Activated gamma-delta T cell treated with anti-CD3 and anti-CD28 coated beads, Interleukin-2, amount 50 U/mL, for 16 hours (primary cell): ENCODE measurements at regions not wholly inside any gene's neighbourhood (a gene's known extent, or its start where the extent isn't known, plus 50 kb on each side); places are given as distances from the start of the nearest gene placed in this dataset.
"Not testable (repeated sequence)": the region's sequence is repeated elsewhere in the genome, so short reads cannot be mapped to it uniquely, and the experiment has no call there.

Experiments used
- DNase-seq: peaks from one replicate; pipeline ENCODE4 v3.0.0-alpha.2; 2020; ENCODE audit warnings: low read depth

DNA sequence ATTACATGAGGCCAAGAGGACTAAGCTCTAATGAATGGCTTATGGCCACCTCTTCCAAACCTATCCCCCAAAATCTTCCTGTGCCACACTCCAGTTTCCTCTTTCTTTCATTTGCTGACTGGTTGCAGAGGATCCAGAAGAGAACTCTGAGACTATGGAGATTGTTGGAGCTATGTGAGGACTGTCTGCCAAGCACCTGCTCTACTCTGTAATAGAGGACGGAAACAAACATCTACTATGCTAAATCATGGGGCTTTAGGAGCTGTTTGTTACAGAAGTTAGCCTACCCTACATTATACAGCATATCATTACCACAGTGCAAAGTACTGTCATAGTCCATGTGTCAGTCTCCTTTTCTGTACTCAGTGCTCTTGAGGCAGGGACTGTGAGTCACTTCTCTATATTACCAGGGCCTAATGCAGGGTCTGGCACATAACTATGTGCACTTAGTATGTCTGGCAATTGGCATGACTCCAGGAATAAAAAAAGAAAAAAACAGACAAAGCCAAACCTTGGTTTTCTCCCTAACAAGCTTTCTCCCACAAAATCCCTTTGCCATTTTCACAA lies 95.1 kb downstream of the RPAP3 start:
- DNase-seq: no peak

DNA sequence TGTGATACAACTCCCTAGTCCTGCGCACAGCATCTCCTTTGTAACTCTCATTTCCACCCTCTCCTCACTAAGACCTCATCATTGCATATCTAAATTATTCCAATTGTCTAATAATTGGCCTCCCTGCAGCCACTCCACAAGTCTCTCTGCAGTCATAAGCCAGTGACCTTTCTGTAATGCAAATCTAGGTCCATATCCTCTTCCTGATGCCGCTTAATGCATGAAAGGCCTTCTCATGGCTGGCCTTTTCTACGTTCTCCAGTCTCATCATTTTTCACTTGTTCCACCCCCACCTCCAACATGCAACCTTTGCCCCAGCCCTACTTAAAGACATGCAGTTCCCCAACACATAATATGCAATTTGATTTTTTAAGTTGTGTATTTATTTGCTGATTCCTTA lies 96.0 kb downstream of the RPAP3 start:
- DNase-seq: no peak

DNA sequence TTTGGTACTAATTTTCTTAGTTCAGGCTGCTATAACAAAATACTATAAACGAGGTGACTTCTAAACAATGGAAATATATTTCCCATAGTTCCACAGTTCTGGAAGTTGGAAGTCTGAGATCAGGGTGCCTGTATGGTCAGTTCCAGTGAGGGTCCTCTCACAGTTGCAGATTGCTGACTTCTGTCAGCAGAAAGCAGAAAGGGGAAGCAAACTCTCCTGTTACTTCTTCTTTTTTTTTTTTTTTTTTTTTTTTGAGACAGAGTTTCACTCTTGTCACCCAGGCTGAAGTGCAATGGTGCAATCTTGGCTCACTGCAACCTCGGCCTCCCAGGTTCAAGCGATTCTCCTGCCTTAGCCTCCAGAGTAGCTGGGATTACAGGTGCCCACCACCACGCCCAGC lies 97.2 kb downstream of the RPAP3 start:
- not testable (repeated sequence) for DNase-seq

DNA sequence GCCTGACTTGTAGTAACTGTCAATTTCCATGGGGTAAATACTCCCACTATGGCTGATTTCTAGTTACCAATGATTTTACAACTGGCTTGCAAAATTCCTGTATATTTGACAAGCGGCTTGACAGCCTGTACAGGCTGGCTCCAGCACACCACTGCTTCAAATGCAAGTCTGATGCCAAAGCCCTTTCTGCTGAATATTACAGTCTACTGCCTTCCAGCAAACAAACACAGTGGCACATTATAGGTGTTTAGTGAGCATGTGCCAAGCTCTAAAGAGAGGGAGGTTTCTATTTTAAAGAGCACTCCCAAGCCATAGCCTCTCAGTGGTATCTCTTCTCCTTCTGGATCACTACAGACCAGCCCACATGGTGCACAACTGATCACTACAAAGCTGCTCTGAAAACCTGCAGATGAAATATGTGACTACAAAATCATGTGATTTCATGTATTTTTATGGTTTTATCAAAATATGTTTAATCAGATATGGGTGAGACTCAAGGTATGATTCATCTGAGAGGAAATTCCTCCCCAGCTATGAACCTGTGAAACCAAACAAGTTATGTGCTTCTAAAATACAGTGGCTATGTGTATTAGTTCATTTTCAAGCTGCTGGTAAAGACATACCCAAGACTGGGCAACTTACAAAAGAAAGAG lies 101.5 kb downstream of the RPAP3 start:
- DNase-seq: no peak

DNA sequence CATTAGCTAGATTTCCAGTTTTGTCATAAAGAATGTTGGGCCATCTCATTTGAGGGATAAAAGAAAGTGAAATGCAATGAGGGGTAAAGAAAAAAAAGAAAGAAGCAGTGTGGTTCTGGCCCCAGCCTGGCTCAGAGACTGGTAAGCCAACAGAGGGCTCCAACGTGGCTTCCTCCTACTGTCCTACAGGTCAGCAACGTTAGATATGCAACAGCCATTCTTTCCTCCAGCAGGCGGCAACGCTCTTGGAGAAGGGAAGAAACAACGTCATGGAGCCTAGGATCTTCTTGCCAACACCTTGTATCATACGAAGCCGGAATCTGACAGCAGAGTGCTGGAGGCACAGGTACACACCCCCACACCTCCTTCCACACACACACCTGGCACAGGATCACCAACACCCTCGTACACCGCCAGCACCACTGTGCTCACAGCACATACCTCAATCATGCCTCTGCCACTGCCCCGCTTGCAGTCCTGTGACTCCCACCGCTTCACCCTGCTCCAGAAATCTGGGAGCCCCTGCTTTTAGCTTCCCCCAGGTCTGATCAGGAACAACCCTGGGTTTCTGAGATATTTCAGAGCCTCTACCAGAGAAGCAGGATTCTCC lies 102.8 kb downstream of the RPAP3 start:
- no peak for DNase-seq

DNA sequence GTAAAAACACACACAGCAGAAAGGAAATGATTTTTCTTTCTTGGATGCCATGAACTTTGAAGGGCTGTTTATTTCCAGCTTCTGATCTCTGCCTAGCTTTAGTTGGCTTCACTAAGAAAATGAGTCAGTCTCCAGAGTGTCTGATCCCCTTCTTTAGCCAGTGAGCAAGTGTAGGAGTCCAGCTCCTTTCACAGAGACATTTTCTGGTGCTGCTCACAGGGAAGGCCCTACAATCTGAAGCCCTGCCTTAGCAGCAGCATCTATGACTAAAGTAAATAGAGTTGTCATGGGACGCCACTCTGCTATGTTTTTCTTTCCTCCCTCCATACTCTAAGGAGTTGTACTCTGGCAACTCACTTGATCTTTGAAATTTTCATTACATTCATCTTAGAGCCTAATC lies 103.5 kb downstream of the RPAP3 start:
- no peak for DNase-seq

DNA sequence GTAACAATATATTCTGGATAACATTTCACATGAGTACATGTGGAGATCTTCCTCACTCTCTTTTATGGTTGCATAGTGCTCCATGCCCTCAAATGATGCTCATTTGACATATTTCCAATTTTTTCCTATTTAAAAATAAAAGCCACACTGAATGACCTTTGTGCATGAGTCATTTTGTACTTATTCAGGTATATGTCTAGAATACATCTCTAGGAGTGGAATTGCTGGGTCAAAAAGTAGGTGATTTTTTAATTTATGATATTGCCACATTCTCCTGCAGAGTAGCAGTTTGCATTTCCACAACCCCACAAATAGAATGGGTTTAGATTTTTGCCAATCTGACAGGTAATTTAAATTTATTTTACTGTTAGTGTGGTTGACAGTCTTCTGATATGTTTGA lies 104.8 kb downstream of the RPAP3 start:
- DNase-seq: no peak

DNA sequence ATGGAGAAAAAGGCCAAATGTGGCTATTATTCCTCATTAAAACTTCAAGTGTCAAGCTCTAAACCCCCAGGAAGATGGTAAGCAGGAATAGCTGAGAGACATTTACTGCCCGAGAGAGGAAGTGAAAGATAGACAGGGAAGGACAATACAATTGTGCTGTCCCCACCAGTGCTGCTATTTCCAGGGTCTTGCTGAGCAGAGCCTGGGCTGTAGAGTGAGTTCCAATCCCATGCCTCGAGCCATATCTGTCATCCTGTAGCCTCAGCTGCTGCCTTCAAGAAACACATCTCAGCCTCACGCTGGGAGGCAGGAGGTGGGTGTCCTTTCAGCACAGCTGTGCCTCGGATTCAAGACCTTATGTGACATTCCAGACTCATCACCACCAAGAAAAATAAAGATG lies 114.0 kb downstream of the RPAP3 start:
- no peak for DNase-seq

DNA sequence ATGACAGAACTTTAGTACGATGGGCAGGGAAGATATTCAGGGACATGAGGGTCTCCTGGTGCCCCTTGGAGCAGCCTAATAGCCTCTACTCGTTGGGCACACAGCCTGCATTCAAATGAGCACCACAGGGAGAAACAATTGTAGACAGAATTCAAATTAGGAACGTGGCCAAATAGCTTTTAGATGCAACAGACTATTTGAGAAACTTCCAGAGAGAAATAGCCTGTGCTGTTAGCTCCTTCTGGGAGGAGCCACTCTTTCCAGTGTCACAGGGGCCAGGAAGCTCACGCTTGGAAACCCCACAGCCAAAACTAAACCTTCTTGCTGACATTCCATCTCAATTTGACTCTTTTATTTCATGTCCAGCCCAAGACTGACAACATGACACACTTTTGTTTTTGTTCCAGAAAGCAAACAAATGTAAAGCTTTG lies 114.5 kb downstream of the RPAP3 start:
- DNase-seq: no peak

DNA sequence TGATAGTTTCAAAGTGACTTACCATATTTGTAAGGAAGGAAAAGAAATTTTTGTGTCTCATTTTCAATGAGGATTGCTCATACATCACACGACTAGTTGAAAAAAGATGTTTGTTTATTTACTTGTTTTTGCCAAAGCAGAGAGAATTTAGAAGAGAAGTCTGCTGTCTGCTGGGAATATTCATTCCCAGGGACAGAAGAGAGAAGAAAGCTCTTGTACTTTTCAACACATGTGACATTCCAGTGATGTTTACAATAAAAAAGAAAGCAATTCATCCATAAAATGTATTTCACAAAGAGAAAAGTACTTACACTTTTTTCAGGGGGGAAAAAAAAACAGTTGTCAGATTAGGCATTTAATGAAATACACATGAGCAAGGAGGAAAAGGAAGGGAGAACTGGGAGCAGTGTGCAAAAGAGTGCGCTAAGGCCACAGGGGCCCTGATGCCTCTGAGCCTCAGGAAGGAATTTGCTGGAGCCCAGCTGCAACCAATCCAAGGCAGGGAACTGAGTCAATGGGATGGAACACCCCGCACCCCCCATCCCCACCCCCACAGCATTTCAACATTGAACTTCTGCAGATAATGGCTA lies 115.0 kb downstream of the RPAP3 start:
- DNase-seq: no peak

DNA sequence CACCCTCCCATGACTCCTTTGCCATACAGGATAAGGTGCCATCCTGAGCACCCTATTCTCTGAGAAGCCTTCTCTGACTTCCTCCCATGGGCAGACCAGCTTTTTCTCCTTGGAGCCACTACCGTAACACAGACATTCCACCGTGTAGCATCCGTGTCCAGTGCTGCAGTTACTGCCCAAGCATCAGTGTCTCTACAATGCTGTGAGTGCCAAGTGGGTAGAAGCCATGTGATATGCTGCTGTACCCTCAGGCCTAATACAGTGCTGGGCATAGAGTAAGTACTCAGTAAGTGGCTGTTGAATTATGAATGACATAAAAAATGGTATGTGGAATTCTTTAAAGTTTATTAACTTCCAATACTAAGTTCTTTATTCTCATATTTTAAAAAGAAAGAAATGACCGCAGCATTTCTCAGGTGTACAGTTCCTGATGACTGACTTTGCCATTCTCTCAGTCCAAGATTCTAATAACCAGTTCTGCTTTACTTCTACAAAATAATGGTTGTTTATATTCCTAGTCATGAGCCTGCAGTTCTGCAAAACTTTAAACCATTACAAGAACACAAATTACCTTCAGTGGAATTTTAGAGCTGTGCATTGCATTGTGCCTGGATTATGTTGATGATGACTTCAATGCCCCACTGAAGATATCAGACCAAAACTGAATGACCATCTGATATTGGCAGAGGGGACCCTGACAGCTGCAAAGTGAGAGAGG lies 118.7 kb downstream of the RPAP3 start:
- no peak for DNase-seq

DNA sequence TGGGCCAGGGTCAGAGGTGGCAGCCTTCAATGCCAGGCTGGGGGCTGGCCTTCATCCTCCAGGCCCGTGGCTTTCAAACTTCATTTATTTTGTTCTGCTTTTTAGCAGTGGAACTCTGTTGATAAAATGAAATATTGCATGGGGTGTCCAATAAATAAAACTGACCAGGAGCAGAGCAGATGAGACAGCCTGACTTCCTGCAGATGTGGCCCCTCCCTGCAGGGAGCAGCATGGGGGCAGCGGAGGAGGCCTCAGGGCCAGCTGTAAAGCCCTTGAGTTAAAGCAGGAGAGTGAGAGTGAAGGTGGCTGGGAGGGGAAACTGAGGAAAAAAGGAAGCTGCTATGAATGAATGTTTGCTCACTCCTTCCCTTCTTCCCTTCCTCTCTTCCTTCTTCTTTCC lies 120.3 kb downstream of the RPAP3 start:
- DNase-seq: no peak

DNA sequence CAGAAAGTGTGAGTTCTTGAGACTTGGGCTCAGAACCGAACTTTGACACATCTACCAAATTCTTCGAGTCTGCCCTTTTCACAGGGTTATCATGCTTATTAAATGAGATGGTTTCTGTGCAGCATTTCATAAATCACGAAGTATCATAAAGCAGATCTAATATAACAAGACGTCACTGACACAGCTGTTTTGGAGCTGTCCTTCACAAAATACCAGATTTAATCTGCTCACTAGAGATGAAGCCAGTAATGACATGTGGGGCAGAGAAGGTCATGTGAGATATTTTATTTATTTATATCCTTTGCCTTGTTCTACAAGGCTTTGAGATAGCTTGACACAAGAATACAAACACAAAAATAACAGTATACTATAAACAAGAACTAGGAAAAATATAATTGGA lies 127.0 kb downstream of the RPAP3 start:
- DNase-seq: no peak

DNA sequence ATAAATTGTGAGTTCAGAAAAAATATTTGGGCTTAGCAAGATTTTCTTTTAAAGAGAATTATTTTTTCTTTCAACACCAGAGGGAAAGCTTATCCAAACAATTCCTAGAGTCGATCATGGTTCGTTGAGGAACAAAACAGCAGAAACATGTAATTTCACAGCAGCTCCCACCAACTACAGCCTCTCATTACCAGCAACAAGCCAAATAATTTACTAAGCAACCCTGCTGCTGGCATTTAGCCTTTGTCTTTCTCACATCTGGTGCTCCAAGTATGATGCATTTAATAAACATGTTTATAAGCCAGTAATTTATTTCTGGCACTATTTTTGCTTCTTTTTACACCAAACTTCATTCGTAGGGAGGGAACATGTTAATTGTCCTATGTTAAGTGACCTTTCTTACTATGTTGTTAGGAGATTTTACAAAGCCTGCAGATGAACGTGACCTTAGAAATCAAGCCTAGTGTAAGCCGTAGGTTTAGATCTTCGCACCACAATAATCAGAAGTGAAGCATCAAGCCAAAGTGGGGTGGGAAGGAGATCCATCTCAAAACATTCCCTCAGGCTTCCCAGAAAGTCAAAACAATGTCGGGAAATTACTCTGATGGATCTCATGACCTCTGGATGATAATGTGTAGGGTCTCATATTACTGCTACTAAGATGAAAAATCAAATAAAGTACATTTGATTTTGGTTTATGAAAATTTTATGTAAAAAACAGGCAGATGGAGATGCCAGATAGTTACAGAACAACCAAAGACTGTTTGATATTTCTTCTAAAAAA lies 128.4 kb downstream of the RPAP3 start:
- DNase-seq: no peak

DNA sequence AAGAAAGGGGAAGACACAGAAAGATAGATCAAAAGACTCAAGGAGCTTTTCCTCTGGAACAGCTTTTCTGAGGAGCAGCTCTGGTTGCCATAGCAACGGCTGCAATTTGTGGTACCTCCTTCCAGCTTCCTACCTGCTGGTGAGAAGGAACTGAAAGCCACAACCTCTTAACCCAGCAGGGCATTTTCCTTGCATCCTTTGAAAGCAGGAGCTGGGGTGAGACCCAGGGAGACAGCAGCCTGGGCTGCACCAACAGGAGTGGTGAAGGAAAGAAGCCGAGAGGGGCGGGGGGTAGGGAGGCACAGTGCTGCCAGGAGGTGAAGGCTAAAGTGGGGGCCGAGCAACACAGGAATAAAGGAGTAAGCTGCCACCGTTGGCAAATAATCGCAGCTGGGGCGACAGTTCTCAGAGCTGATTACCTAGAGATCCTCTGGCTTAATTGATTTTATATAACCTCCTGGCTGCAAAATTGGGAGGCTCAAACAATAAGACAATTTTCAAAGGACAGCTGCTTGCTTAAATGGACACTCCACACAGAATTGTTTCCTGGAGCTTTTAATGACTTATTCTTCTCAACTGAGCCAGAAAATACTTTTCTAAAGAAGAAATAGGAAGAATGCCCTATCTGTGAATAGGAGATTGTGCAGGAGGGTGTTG lies 129.4 kb downstream of the RPAP3 start:
- DNase-seq: no peak

DNA sequence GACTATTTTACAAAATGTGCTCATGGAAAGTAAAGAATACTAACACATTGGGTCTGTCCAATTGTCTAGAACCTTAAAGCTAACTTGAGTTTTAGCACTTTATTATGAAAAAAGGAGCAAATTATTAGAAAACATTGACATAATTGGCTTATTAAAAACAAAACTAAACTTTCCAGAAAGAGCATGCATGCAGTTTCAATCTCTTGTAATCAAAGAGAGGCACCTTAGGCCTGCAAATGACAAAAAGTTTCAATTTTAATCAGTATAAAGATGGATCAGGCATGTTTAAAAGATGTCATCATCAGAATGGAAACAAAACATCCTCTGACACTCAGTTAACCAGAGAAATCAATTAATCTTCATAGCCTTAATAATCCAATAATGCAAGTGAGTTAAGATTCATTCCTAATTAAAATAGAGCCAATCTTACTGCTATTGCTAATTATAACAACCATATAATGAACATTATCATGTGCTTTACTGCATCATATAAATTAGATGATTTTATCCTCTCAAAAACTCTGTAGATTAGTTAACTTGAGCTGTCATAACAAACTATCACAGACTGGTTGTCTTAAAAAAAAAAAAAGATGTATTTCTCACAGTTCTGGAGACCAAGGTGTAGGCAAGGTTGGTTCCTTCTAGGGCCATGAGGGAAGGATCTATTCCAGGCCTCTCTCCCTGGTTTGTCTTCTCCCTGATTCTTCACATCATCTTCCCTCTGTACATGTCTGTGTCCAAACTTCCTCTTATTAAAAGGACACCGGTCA lies 131.4 kb downstream of the RPAP3 start:
- no peak for DNase-seq

DNA sequence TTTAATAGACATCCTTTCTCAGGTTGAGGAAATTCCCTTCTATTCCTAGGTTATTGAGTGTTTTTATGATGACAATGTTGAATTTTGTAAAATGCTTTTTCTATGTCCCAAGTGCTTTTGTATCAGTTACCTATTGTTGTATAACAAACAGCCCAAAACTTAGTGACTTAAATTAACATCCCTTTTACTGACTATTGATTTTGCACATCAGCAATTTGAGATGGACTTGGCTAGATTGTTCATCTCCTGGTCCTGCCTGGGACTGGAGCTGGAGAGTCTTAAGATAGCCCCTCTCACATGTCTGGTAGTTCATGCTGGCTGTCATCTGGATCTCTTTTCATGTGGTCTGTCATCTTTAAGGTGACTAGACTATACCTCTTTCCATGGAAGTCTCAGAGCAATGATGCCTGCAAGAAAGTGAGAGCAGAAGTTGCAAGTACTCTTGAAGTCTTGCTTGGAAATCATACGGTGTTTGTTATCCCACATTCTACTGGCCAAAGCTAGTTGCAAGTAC lies 132.6 kb downstream of the RPAP3 start:
- no peak for DNase-seq

DNA sequence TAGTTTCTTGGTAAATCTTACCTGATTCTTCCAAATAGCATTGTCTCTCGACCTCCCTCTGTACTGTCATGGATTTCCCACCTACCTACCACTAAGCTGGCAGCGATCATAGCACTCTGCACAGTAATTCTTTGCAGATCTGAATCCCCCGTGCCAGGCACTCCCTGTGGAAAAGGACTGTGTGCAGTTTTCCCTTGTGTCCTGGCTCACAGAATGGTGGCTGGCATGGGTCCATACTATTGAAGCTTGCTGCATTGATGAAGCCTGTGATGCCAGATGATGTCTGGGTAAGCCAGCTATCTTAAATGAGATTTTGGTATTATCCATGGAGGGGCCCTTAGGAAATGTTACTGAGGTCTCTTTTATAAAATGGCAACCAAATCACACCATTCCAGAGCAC lies 135.7 kb downstream of the RPAP3 start:
- no peak for DNase-seq

DNA sequence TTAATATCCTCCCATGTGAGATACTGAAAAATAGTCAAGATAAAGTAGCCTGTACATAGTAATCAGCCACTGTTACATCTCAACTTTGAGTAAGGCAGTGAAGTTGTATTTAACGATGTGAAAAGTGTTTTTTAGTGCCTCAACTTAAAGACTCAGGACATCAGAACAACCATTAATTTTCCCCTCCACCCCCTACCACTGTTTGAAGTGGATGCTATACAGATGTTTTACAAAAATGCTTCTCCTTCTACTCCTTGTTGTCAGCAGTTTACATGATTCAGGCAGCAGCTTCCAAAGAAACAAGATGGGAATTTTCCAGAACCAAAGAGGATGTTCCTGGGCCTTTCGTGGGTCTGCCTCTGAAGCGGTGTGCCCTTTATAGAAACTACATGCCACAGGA lies 143.6 kb downstream of the RPAP3 start:
- DNase-seq: no peak

DNA sequence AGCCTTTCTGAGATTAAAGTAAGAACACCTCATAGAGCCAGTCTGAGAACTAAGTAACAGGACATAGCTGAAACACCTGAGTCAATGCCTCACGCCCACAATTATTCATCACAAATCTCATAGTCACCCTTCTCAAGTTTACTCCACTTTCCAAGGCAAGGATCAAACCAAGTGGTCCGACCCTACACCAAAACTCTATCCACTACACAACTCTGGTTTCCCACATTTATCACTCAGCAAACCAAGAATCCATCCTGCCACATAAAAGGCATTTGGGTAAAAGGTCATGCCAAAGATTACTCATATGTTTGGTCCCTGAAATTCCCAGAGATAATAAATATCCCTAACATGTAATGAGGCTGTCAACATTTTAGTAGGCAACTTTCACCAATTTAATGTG lies 144.1 kb downstream of the RPAP3 start:
- no peak for DNase-seq

DNA sequence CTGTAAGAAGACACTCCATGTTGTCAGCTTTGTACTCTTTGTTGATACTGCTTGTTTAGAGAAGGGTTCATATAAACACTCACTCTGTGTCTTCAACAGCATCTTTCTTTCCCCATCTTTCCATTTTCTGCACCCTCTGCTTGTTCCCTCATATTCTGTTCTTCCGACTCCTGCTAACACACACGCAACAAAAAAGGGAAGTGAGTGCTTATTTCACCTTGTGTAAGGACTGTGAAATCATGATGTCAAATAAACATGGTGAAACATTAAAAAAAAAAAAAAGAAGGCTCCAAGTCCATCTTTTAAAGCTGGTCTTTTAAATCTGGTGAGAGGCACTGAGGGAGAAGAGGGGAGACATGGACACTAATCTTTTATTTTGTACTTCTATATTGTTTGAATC lies 145.4 kb downstream of the RPAP3 start:
- DNase-seq: no peak
